Fibroblast of gingiva (primary cell): ENCODE measurements at regions not wholly inside any gene's neighbourhood (a gene's known extent, or its start where the extent isn't known, plus 50 kb on each side); places are given as distances from the start of the nearest gene placed in this dataset.

Source experiments
- DNase-seq: peaks from one replicate; pipeline ENCODE4 v3.0.0-alpha.2; 2011; ENCODE audit warnings: low read depth

DNA sequence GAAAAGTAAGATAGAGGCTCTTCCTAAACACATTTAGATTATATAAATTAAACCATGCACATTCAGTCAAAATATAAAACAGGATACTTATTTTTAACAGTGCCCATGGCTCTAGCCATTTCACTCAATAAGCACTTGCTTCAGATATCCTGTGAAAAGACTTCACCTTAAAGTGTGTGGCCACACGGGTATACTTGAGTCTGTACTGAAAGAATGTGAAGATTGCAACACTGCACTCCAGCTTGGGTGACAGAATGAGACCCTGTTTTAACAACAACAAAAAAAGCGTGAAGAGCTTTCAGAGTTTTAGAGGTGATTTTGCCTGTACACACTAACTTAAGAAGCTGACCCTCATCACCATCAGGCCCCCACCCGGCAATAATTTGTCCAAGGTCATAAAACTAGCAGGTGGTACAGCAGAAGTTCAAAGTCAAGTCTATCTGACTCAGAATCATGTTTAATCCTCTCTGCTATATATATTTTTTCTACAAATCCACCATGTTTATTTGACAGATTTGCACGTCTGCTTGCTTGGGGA lies 203.5 kb upstream of the GUCY1A2 start:
- DNase-seq, result no peak

DNA sequence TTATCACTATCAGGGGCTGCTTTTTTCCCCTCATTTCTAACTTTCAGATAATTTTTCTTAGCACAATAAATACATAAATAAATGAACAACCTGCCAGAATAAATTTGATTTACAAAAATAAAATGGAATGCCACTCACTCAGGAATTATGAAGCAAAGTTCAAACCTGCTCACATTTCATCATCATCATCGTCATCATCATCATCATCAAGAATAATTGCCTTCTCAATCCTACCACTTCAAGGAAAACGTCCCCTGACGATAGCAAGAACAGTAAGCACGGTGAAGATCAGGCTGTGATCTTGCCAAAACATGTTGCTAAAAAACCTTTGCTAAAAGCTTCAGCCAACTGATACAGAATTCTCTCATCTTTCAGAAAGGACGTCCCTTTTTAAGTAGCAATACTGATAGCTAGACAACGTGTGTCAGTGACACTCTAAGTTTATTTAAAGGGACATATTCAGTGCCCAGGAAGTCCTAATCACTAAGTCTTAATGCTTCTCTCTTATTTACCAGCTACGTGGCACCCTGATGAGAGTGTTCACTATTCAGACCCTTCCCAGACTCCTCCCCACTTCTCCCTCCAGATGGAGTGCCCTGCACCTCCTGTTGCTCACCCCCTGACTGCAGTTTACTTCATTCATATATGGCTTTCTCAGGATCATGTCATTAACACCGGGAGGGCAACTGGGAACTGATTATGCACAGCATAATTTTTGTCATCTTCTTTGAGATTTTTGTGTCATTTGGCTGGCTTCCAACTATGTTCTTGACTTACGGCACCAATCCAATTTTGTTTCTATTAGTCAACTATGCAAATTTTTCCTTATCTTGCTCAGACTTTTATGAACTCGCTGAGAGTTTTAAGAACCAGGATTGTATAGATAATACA lies 200.1 kb upstream of the GUCY1A2 start:
- no peak for DNase-seq

DNA sequence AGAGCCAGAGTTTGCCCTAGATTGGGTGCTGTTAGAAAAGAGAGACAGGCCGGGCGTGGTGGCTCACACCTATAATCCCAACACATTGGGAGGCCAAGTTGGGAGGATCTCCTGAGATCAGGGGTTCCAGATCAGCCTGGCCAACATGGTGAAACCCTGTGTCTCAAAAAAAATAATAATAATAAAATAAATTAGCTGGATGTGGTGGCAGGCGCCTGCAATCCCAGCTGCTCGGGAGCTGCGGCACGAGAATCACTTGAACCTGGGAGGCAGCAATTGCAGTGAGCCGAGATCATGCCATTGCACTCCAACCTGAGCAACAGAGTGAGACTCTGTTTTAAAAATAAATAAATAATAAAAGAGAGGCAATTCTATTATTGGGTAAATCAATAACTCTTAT lies 199.2 kb upstream of the GUCY1A2 start:
- DNase-seq, result no peak

DNA sequence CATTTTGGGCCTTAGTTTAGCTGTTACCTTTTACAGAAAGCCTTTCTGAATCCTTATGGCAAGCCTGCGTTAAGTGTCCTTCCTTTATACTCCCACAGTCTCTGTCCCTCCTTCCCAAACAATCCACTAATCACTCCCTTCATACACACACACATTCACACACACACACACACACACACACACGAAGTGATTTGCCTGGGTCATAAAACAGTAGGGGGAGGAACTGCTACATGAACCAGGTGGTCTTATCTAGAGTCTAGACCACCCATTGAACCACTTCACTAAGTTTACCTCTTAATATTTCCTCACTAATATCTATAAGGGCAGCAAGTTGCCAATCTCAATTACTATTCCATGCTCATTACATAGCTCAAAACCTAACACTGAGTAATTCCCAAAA lies 196.7 kb upstream of the GUCY1A2 start:
- DNase-seq, result no peak

- DNase-seq, result no peak
Measured at GRCh38 chr11:107203656-107204055, 185.4 kb upstream of the GUCY1A2 start.

DNA sequence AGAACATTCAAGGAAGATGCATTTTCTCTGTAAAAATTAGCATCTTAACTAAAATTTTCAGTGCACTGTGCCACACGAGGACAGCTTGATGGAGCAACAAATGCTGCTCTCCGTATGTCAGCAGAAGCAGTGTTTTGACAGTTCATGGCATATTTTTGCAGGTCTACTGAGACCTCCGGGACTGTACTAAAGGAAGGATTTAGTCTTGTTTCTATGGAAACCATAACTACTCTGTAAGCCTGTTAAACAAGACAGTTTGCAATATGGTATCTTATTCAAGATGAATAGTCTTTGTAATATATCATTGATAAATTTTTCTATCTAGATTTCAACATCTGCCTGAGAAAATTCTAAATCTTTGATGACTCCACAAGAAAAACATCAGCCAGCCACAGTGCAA lies 184.0 kb upstream of the GUCY1A2 start:
- no peak for DNase-seq

DNA sequence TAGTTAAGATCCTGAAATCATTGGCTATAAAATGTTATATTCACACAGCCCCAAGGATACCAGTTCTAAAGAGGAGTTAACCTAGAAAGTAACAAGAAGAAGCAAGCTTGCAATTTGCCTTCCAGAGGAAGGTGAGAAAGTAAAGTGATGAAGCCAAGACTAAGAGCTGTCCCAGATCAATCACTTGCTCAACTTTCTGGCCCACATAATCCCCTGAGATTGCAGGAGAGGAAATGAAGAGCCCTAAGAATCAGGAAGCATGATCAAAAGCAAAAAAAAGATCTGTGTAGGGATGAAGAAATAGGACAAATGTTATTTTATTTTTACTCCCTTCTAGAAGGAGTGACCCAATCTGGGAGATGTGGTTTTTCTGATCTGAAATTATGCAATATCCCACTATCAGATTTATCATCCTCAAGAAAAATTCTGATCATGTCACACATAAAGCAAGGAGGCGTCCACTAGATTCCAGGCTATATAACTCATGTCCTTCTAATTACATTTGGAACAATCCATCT lies 180.3 kb upstream of the GUCY1A2 start:
- no peak for DNase-seq

DNA sequence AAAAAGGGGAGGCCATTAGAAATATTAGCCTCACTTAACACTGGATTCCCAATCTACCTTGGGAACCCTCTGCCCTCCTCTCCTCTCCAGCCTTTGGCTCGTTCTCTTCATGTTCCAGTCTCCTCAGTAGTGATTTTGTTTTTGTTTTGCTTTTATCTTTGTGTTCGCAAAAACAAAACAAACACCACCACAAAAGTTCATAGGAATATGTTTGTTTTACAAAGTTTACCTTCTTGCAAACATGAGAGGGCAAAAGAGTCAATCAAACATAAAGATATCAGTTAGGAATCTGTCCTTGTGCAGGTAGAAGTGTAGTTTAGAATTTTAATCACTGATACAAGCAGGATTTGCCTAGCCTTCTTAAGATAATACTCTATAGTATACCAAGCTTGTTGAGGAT lies 179.7 kb upstream of the GUCY1A2 start:
- no peak for DNase-seq

- no peak for DNase-seq
Measured at GRCh38 chr11:107196732-107197131, 178.5 kb upstream of the GUCY1A2 start.

GRCh38 chr11:107184986-107185385 lies 166.7 kb upstream of the GUCY1A2 start:
- DNase-seq, result no peak

GRCh38 chr11:107183953-107184352 lies 165.7 kb upstream of the GUCY1A2 start:
- no peak for DNase-seq

GRCh38 chr11:107182978-107183377 lies 164.7 kb upstream of the GUCY1A2 start:
- DNase-seq, result no peak

- no peak for DNase-seq
Measured at GRCh38 chr11:107180236-107180635, 162.0 kb upstream of the GUCY1A2 start.

DNA sequence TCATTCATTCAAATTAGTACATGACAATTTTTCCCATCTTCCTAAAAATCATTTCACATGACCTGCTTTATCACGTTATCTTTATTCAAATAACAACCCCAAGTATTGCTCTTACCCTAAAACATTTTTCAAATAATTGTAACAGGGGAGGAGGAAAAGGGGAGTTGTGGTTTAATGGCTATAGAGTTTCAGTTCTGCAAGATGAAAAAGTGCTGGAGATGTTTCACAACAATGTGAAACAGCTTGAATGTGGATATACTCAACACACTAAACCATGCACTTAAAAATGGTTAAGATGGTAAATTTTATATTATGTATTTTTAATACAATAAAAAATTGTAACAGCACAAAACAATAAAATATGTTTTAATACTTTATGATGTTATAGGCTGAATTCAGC lies 161.6 kb upstream of the GUCY1A2 start:
- no peak for DNase-seq

DNA sequence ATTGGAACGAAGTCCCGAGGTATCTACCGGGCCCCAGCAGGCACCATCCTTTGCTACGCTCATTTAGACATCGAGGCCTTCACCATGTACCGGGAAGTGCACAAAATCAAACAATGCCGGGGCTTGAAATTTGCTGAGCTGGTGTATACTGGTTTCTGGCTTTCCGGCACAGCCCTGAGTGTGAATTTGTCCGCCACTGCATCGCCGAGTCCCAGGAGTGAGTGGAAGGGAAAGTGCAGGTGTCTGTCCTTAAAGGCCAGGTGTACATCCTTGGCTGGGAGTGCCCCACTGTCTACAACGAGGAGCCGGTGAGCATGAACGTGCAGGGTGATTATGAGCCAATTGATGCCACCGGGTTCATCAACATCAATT lies 158.8 kb upstream of the GUCY1A2 start:
- DNase-seq, result no peak

DNA sequence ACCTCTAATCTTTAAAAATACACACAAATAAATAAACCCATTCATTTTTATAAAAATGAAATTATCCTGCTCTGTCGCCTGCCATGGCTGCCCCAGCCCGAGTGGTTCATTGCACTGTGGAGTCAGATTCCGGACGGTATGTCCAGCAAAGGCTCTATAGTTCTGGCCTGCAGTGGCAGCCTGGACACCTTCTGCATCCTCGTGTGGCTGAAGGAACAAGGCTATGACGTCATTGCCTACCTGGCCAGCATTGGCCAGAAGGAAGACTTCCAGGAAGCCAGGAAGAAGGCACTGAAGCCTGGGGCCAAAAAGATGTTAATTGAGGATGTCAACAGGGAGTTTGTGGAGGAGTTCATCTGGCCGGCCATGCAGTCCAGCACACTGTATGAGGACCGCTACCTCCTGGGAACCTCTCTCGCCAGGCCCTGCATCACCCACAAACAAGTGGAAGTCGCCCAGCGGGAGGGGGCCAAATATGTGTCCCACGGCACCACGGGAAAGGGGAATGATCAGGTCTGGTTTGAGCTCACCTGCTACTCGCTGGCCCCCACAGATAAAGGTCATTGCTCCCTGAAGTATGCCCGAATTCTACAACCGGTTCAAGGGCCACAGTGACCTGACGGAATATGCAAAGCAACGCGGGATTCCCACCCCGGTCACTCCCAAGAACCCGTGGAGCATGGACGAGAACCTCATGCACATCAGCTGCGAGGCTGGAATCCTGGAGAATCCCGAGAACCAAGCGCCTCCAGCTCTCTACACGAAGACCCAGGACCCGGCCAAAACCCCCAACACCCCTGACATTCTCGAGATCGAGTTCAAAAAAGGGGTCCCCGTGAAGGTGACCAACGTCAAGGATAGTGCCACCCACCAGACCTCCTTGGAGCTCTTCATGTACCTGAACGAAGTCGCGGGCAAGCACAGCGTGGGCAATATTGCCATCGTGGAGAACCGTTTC lies 158.2 kb upstream of the GUCY1A2 start:
- DNase-seq, result no peak

DNA sequence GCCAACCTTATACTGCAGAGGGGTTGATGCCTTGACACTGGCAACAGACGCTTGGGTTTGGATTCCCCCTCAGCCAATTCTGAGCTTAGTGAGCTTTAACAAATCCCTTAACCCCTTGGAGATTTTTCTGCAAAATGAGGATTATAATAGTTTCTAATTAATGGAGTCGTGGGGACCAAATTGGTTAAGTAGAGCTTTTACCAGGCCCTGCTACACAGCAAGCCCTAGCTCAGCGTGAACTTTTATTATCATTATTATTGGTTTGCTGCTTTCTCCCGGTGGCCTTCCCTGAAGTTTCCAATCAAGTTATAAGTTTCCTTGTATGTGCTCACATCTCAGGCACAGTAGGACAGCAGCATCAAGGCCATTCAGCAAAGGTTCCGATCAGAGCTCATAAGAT lies 156.6 kb upstream of the GUCY1A2 start:
- DNase-seq, result no peak

DNA sequence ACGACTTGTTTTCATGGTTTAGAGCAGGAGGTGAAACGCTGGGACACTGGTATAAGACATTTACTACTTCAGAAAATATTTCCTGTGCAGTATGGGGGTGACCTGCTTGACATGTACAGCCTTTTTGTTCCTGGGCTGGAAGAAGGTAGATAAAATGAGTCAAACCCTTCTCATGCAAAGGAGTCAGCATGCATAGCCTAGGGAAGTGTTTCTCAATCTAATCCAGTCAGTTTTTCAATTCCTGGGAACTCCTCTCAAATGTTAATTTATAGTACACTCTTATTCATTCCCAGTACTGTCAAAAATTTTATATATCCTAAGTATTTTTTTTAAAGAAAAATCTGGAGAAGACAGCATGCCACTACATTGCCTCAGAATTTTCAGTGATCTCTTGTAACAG lies 154.7 kb upstream of the GUCY1A2 start:
- no peak for DNase-seq

GRCh38 chr11:107157809-107158187 lies 139.5 kb upstream of the GUCY1A2 start:
- DNase-seq, result no peak

DNA sequence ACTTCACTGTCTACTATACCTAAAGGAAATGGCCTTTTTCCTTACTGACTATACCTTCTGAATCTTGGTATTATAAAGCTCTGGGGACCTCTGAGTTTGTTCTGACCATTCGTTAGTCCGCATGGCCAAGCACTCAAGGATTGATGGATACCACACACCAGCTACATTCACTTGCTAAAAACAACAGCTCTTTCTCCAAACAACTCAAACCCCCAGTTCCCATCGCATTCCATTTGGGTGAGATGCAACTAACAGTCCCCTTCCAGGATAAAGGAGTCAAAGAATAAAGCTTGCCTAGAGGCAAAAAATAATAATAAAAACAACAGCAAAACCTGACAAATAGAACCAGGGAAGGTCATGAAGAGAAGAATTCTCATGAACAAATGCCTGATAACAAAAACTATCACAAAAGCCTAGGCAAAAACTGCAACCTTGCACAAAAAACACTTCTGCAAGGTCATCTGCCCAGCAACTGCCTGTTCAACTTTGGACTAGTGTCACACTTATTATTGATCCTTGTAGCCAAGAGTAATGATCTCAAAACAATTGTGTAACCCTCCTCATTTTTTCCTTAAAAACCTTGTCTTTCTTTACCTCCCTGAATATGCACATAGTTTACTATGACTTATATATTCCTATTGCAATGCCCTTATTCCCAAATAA lies 139.0 kb upstream of the GUCY1A2 start:
- DNase-seq, result no peak

- DNase-seq, result no peak
Measured at GRCh38 chr11:107151579-107151978, 133.3 kb upstream of the GUCY1A2 start.

DNA sequence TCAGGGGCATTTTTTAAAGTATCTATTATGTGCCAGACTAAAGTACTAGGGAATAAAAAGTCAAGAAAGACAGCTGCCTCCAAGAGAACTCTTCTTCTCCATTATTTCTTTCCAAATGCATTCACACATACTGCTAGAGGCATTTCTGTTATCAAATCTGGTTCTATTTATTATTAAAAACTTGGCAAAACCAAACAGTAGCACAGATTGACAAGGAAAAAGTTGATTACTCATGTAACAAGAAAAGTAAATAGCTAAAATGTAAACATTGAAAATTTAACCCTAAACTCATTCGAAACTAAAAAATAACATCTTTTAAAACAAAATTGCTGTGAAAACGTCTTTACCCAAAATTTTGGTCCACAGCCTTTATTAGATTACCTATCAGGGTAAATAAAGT lies 132.9 kb upstream of the GUCY1A2 start:
- no peak for DNase-seq
